Activated T-cell treated with anti-CD3 and anti-CD28 coated beads, Interleukin-2, amount 50 U/mL, for 72 hours (primary cell): ENCODE measurements at regions not wholly inside any gene's neighbourhood (a gene's known extent, or its start where the extent isn't known, plus 50 kb on each side); places are given as distances from the start of the nearest gene placed in this dataset.

ENCODE experiments used
- ATAC-seq, 2 donors: fragments of 150-1000 bp; cut with Tn5 transposase; replicated peaks in 1 of 2; 2 replicates each; pipeline ENCODE4 v1.10.0; 2021; ENCODE audit warnings: moderate library complexity in 2 of 2, mild to moderate bottlenecking in 1 of 2
- DNase-seq, 2 donors: peaks; one replicate each; pipeline ENCODE4 v3.0.0; 2021 to 2022; ENCODE audit warnings: mixed read lengths in 1 of 2
- H3K27ac Mint-ChIP-seq: one replicate; pipeline ENCODE4 v1.8.0; 2022; ENCODE audit warnings: mild to moderate bottlenecking, moderate library complexity, mixed read lengths
- H3K27me3 Mint-ChIP-seq: one replicate; pipeline ENCODE4 v1.8.0; 2022; ENCODE audit warnings: low read depth, mixed read lengths
- H3K36me3 Mint-ChIP-seq, 2 donors: one replicate each; pipeline ENCODE4 v1.8.0; 2022; ENCODE audit warnings: mixed read lengths in 2 of 2, mild to moderate bottlenecking in 1 of 2; ENCODE audit not compliant: insufficient read depth in 2 of 2
- H3K4me1 Mint-ChIP-seq: one replicate; pipeline ENCODE4 v1.8.0; 2022; ENCODE audit warnings: low read depth, mixed read lengths
- H3K4me3 Mint-ChIP-seq, 2 donors: one replicate each; pipeline ENCODE4 v1.8.0; 2022; ENCODE audit warnings: mild to moderate bottlenecking in 2 of 2, mixed read lengths in 2 of 2, moderate library complexity in 2 of 2
- H3K9me3 Mint-ChIP-seq, 2 donors: one replicate each; pipeline ENCODE4 v1.8.0; 2022; ENCODE audit warnings: mixed read lengths in 2 of 2

DNA sequence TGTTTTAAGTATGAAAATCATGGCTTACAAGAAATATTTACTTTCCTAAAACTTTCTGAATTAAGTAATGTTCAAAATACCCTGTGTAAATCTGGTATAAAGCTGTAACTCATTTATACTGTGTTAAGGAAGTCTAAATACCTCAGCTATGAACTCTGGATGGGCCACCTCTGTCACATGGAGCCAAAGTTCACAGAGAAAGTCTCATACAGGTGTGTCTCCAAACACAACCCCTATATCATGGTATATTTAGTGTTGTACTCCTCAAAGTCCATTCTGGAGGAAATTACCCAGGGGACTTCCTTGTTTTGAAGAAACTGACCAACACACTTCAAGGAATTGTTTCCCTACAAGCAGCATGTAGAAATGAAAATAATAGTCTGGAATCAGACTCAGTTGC lies 909.2 kb upstream of the TENM4 start:
- no peak for DNase-seq
- H3K27ac Mint-ChIP-seq = no peak overlapping the region
- H3K9me3 Mint-ChIP-seq = peaks cover 7 to 9% of the 10 kb centered on the region in 2 donors
- H3K4me3 Mint-ChIP-seq = no peak overlapping the region
- no peaks in the 10 kb centered on the region for H3K4me1 Mint-ChIP-seq
- ATAC-seq = no peak
- H3K36me3 Mint-ChIP-seq = no peaks in the 10 kb centered on the region
- H3K27me3 Mint-ChIP-seq = no peaks in the 10 kb centered on the region

DNA sequence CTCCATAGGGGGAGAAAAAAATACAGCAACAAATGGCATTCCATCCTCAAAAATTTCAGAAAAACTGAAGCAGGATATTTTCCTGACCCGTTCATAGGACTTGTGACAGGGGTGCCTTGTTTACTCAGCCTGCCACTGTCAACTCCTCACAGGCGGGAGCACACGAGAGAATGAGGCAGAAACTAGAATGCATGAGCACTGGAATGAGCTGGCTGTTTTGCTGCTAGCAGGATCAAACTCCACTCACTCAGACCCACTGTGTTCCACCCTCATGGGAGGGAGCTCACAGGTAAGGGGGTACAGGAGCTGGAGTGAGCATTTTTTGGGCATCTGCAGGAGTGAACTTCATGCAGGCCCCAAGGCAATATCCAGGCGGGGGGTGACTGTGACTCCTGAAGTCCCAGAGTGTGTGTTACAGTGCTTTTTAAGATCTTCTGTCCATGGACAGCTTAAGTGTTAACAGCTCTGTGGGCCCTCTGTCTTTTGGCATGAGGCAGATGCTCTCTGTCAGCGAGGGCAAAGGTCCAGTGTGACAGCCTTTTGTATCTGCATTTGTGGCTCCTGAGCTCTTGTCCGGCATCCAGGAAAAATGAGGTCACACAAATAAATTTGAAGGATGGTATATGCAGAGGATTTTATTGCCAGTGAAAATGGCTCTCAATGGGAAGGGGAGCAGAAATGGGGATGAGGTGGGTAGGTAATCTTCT lies 905.7 kb upstream of the TENM4 start:
- DNase-seq = no peak
- H3K27me3 Mint-ChIP-seq = no peaks in the 10 kb centered on the region
- no peak for ATAC-seq

DNA sequence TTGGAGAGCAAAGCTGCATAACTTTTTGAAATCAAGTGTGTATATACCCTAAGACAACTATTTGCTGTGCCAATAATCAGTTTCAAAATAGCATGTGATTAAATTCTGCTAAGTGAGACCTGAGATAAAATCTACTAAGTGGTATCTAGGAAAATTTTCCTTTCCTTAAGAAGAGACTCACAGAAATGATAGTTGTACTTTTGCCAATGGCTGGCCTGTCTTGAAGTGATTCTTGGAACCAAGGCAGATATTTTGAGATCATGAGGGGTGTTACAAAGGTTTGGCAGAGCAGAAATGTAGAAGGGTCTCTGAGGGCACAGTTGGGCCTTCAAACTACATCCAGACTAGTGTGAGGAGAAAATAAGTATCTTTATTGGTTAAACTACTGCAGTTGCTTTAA lies 902.6 kb upstream of the TENM4 start:
- peaks cover 5 to 7% of the 10 kb centered on the region in 2 donors for H3K9me3 Mint-ChIP-seq
- no peaks in the 10 kb centered on the region for H3K4me1 Mint-ChIP-seq
- ATAC-seq (no peak), DNase-seq (no peak)
- H3K4me3 Mint-ChIP-seq = no peak overlapping the region
- no peaks in the 10 kb centered on the region for H3K27me3 Mint-ChIP-seq
- H3K27ac Mint-ChIP-seq = no peak overlapping the region
- H3K36me3 Mint-ChIP-seq = no peaks in the 10 kb centered on the region

More for the DNA sequence above, 905.7 kb upstream of the TENM4 start:
- Mint-ChIP-seq H3K4me3 (no peak overlapping the region), H3K36me3 (no peaks in the 10 kb centered on the region), H3K4me1 (no peaks in the 10 kb centered on the region), H3K27ac (no peak overlapping the region), H3K9me3 (peaks cover 7 to 9% of the 10 kb centered on the region in 2 donors)

DNA sequence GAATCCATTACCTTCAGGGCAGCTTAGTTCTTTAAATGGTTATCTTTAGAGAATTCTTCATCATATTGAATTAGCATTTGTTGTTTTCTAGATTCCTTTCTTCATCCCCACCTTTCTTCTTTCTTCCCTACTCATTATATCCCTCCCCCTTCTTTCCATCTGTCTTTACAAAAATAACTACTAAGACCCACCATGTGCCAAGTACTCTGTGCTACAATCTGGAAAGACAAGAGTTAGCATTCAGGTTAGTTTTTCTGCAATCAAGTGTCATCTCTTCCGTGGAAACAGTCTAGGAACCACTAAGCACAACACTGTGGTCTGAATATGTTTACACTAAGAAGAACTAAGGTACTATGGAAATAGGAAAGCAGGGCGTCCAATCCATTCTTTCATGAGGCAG lies 897.4 kb upstream of the TENM4 start:
- ATAC-seq (no peak), DNase-seq (no peak)
- no peaks in the 10 kb centered on the region for H3K27me3 Mint-ChIP-seq
- peaks cover 0 to 1% of the 10 kb centered on the region in 2 donors for H3K36me3 Mint-ChIP-seq
- peaks cover 6 to 12% of the 10 kb centered on the region in 2 donors for H3K9me3 Mint-ChIP-seq
- H3K27ac Mint-ChIP-seq = no peak overlapping the region
- H3K4me3 Mint-ChIP-seq = no peak overlapping the region
- no peaks in the 10 kb centered on the region for H3K4me1 Mint-ChIP-seq

DNA sequence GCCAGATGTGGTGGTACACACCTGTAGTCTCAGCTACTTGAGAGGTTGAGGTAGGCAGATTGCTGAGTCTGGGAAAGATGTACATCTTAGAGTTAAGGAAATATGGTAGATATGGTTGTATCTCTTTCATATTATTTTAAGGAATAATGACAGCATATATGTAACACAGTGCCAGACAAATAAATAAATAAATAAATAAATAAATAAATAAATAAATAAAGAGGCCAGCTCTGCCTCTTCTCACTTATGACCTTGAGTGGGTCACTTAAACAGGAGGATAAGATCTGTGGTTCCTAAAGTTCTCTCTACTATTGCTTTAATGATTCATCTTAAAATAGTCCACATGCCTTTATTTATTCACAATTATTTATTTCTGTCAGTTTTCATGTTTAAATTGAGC lies 890.9 kb upstream of the TENM4 start:
- Mint-ChIP-seq H3K4me3 (no peak overlapping the region), H3K36me3 (peaks cover 0 to 2% of the 10 kb centered on the region in 2 donors), H3K27ac (no peak overlapping the region), H3K4me1 (no peaks in the 10 kb centered on the region), H3K27me3 (no peaks in the 10 kb centered on the region), H3K9me3 (peaks cover 8 to 9% of the 10 kb centered on the region in 2 donors)
- ATAC-seq = no peak
- no peak for DNase-seq

DNA sequence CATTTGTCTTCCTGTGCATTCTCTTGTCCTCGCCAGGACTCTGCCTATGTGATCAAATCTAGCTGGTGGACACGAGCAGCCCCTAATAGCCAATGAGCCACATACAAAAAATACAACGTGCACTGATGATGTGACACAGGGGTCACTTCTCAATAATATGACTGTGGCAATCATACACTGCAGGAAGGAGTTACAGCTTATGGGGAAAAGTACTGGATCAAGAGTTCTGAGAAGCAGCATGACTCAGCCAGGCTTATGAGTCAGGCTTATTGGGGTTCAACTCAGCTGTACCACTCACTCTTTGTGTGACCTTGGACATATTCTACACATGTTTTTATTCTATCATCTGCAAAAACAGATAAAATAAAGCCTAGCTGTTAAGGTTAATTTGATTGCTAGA lies 889.4 kb upstream of the TENM4 start:
- H3K27ac Mint-ChIP-seq = no peak overlapping the region
- no peak for DNase-seq
- H3K9me3 Mint-ChIP-seq = peaks cover 8 to 10% of the 10 kb centered on the region in 2 donors
- no peaks in the 10 kb centered on the region for H3K4me1 Mint-ChIP-seq
- ATAC-seq = no peak
- no peak overlapping the region for H3K4me3 Mint-ChIP-seq
- H3K27me3 Mint-ChIP-seq = no peaks in the 10 kb centered on the region
- H3K36me3 Mint-ChIP-seq = peaks cover 0 to 2% of the 10 kb centered on the region in 2 donors

DNA sequence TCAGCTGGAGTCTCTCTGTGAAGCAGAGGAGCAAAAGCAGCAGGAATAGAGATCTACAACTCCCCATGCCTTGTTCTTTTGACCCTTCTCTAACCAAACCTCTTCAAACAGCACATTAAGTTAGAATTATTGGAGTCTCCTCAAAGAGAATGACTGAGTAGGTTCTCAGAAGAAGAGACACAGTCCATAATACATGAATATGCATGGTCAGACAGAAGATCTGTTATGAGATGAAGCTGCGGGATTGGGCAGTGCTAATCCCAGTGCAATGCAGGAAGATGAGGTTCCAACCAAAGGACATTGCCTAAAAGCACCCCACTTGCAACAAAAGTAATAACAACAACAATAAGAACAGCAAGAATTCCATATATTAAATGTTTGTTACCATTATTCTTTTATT lies 887.9 kb upstream of the TENM4 start:
- ATAC-seq = no peak
- DNase-seq = no peak
- Mint-ChIP-seq H3K4me1 (no peaks in the 10 kb centered on the region), H3K9me3 (peaks cover 8 to 10% of the 10 kb centered on the region in 2 donors), H3K4me3 (no peak overlapping the region), H3K36me3 (peaks cover 0 to 2% of the 10 kb centered on the region in 2 donors), H3K27ac (no peak overlapping the region), H3K27me3 (no peaks in the 10 kb centered on the region)

DNA sequence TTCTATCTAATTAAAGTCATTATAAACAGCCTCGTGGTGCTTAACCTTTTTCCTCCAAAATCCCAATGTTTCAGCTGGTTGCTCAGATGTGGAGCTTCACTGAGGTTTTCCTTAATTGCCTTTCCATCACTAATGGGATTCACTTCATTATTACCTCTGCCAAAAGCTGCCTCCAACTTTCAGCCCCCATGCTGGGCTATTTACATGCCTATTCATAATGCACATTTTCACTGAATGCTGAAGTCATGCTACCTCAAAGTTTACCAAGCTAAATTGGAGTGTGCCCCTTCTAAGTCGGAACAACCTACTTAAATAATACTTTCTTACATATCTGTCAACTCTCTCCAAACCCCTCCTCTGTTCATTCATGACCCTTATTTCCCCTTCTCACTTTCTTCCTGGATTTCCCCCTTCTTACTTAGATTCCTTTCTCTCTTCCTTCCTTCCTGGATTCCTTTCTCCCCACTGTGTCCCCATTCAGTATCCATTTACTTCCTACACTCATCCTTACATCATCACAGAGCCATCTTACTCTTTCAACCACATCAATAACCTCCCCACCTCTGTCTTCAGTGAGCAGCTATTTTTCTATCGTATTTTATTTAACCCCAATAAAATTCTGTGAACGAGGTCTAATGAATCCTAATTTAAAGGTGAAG lies 887.3 kb upstream of the TENM4 start:
- H3K27ac Mint-ChIP-seq = no peak overlapping the region
- no peak overlapping the region for H3K4me3 Mint-ChIP-seq
- H3K4me1 Mint-ChIP-seq = no peaks in the 10 kb centered on the region
- peaks cover 0 to 2% of the 10 kb centered on the region in 2 donors for H3K36me3 Mint-ChIP-seq
- H3K9me3 Mint-ChIP-seq = peaks cover 8 to 9% of the 10 kb centered on the region in 2 donors
- no peaks in the 10 kb centered on the region for H3K27me3 Mint-ChIP-seq
- DNase-seq (no peak), ATAC-seq (no peak)

DNA sequence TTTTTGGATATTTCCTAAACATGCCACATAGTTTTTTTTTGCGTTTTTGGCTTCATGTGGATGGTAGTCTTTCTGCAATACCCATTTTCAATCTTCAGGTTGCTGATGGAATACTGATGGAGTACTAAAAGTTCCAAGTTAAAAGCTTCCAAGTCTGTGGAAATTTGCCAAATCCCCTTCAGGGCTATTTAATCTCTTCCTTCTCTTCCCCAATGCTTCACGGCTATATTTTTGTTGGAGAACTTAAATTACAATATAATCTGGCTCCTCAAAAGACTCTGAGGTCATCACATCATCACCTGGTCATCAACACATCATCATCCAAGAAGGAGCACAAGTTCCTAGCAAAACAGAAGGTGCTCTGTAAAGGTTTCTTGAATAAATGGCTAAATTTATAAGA lies 881.0 kb upstream of the TENM4 start:
- Mint-ChIP-seq H3K36me3 (no peaks in the 10 kb centered on the region), H3K9me3 (peaks cover 7 to 12% of the 10 kb centered on the region in 2 donors), H3K27ac (no peak overlapping the region), H3K4me3 (no peak overlapping the region), H3K4me1 (no peaks in the 10 kb centered on the region), H3K27me3 (no peaks in the 10 kb centered on the region)
- ATAC-seq = no peak
- DNase-seq = no peak

DNA sequence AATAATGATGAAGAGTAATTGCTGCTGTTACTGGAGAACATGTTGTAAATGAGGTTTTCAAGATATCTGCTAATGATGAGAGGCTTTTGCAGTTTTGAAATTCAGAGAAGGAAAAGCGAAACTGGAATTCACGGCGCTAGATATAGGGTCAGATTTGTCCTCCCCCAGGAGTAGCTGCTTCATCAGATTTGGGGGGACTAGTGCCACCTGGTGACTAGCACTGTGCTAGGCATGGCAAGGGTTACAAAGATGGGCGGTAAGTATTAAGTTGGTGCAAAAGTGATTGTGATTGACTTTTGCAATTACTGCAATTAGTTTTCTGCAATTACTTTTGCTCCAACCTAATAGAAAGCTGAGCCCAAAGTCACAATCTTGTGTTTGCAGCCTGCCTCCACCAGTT lies 879.9 kb upstream of the TENM4 start:
- no peak overlapping the region for H3K4me3 Mint-ChIP-seq
- ATAC-seq = no peak
- H3K9me3 Mint-ChIP-seq = peaks cover 7 to 15% of the 10 kb centered on the region in 2 donors
- no peak for DNase-seq
- H3K4me1 Mint-ChIP-seq = no peaks in the 10 kb centered on the region
- H3K27me3 Mint-ChIP-seq = no peaks in the 10 kb centered on the region
- H3K36me3 Mint-ChIP-seq = no peaks in the 10 kb centered on the region
- no peak overlapping the region for H3K27ac Mint-ChIP-seq

DNA sequence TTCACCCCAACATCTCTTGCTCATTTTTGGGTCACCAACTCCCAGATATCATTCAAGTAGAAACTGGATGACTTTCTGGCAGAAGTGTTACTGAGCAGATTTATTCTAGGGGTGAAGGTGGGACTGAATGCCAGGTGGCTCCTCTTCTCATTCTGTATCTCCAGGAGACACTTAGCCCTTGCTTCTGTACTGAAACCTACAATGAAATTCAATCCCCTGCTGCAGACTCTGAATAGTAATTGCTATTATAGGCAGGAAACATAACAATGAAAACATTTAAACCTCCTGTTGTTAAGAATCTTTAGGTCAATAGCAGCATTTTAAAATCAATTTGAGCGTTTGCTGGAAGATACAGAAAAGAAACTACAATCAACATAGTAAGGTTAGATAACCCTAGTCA lies 879.4 kb upstream of the TENM4 start:
- no peaks in the 10 kb centered on the region for H3K27me3 Mint-ChIP-seq
- peaks cover 7 to 15% of the 10 kb centered on the region in 2 donors for H3K9me3 Mint-ChIP-seq
- H3K36me3 Mint-ChIP-seq = no peaks in the 10 kb centered on the region
- H3K27ac Mint-ChIP-seq = no peak overlapping the region
- no peak overlapping the region for H3K4me3 Mint-ChIP-seq
- ATAC-seq (no peak), DNase-seq (no peak)
- H3K4me1 Mint-ChIP-seq = no peaks in the 10 kb centered on the region

DNA sequence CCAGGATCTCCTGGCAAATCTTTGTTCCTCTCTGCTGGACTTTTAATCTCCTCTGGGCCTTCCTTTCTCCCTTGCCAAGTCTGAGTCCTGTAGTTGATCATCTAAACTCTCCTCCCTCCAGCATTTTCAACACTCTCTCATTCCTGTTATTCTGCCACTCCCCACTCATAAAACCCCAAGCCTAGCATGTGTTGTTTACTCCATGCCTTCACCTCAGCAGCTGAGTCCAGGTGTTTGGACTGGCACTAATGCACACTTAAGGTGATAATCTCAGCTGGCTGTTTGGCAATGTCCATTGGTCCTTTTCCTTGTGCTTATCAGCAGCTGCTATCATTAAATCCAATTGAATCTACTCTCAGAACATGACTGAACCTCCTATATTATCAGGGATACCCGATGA lies 876.8 kb upstream of the TENM4 start:
- Mint-ChIP-seq H3K9me3 (peaks cover 7 to 12% of the 10 kb centered on the region in 2 donors), H3K36me3 (no peaks in the 10 kb centered on the region), H3K27ac (no peak overlapping the region), H3K4me3 (no peak overlapping the region), H3K27me3 (no peaks in the 10 kb centered on the region), H3K4me1 (no peaks in the 10 kb centered on the region)
- DNase-seq (no peak), ATAC-seq (no peak)

DNA sequence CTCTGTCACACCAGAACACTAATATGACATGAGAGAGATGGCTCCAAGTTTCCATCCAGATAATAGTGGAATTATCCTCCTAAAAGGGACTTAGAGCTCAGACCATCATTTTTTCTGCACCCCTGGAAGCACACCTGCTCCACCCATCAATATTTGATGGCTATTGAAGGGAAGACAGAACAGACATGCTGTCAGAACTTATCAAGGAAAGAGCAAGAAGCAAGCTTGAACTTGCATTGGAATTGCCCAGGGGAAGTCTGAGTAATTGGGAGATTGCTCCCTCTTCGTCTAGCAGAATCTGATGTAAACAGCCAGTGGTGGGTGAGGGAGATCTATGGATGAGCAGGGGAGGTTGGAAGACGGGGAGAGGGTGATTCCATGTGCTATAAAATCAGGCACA lies 874.4 kb upstream of the TENM4 start:
- peaks cover 10 to 12% of the 10 kb centered on the region in 2 donors for H3K9me3 Mint-ChIP-seq
- ATAC-seq (no peak), DNase-seq (no peak)
- H3K36me3 Mint-ChIP-seq = no peaks in the 10 kb centered on the region
- no peak overlapping the region for H3K4me3 Mint-ChIP-seq
- no peaks in the 10 kb centered on the region for H3K27me3 Mint-ChIP-seq
- H3K27ac Mint-ChIP-seq = no peak overlapping the region
- H3K4me1 Mint-ChIP-seq = no peaks in the 10 kb centered on the region

DNA sequence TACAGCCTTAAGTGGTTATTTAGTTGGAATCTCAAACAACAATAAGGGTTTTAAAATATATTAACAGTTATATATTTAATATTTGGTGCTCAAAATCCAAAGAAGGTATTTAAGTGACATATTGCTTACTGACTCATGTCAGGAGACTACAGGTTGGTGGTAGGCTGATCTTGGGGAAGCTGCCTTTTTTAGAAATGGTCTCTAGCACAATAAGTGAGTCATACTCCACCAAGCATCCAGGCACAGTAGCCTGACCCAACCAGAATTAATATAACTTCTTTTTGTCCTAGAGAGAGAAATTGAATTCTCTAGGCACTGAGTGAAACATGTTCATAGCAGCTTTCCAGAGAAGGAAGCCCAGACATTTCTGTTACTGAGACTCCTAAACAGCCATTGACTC lies 868.5 kb upstream of the TENM4 start:
- H3K4me1 Mint-ChIP-seq = no peaks in the 10 kb centered on the region
- no peak overlapping the region for H3K4me3 Mint-ChIP-seq
- DNase-seq = no peak
- no peaks in the 10 kb centered on the region for H3K36me3 Mint-ChIP-seq
- no peak for ATAC-seq
- peaks cover 9 to 10% of the 10 kb centered on the region in 2 donors for H3K9me3 Mint-ChIP-seq
- no peak overlapping the region for H3K27ac Mint-ChIP-seq
- H3K27me3 Mint-ChIP-seq = no peaks in the 10 kb centered on the region
